ENCODE measurements at regions not wholly inside any gene's neighbourhood (a gene's known extent, or its start where the extent isn't known, plus 50 kb on each side); places are given as distances from the start of the nearest gene placed in this dataset.

DNA sequence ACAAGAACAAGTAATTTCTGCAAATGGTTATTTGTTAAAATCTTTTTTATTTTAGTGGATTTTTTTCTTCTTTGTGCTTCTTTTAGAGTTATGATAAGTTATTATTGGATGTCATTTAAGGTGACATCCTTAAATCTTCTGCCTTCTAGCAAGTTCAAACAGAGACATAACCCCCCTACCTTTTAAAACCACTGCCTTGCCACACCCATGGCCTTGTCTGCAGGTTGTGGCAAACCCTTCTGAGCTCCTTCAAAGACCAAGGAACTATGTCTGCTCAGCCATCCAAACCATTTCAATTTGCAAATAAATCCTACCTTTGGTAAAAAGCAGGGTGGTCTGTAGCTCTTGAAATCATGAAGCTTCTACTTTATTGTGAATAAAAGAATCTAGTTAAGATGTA lies 241.6 kb downstream of the FAM76B start:
- Histone ChIP-seq H3K79me1 (ENCODE audit: insufficient read depth, low read depth, low read length, poor library complexity, severe bottlenecking) (no peaks in the 10 kb centered on the region), H3K79me2 (ENCODE audit: insufficient read depth, low read length) (no peaks in the 10 kb centered on the region), H3K23ac (ENCODE audit: insufficient read length, low read depth, low read length) (no peak overlapping the region), H4K20me1 (ENCODE audit: control insufficient read depth, insufficient read depth, insufficient read length) (no peaks in the 10 kb centered on the region), H3K27ac (ENCODE audit: insufficient read length, low read depth, low read length) (no peak overlapping the region), H2BK5ac (ENCODE audit: insufficient read length, low read length) (no peak overlapping the region), H4K91ac (ENCODE audit: insufficient read length, low read depth, low read length) (no peak overlapping the region), H2BK20ac (ENCODE audit: low read depth, low read length, poor library complexity, severe bottlenecking) (no peak overlapping the region), H3K9me3 (ENCODE audit: control insufficient read depth, low read depth, low read length) (no peaks in the 10 kb centered on the region), H3K4ac (ENCODE audit: low read depth, low read length) (no peak overlapping the region), H4K8ac (replicated peaks; ENCODE audit: insufficient read length, low read depth, low read length) (no peak overlapping the region), H2BK12ac (ENCODE audit: insufficient read length, low read depth, low read length) (no peak overlapping the region), H3K56ac (ENCODE audit: insufficient read length, low read depth, low read length) (no peak overlapping the region), H3K14ac (ENCODE audit: insufficient read depth, low read length) (no peak overlapping the region), H4K5ac (ENCODE audit: insufficient read length, low read depth, low read length) (no peak overlapping the region), H3K23me2 (ENCODE audit: insufficient read length, low read depth, low read length, poor library complexity, severe bottlenecking) (no peaks in the 10 kb centered on the region), H2BK120ac (ENCODE audit: low read depth, low read length, poor library complexity, severe bottlenecking) (no peak overlapping the region), H3K4me2 (ENCODE audit: insufficient read depth, insufficient read length, low read length) (no peak overlapping the region), H2AK5ac (ENCODE audit: insufficient read length, low read length) (no peak overlapping the region), H3K27me3 (ENCODE audit: insufficient read depth, low read length) (no peaks in the 10 kb centered on the region), H2AFZ (ENCODE audit: low read length) (no peak overlapping the region), H3K4me1 (ENCODE audit: insufficient read depth, low read length) (no peaks in the 10 kb centered on the region), H3T11ph (ENCODE audit: low read length) (no peak overlapping the region), H3K18ac (ENCODE audit: insufficient read length, low read depth, low read length) (no peak overlapping the region), H3K9ac (ENCODE audit: extremely low read depth, insufficient read length, low read length) (no peak overlapping the region), H2BK15ac (ENCODE audit: low read depth, low read length) (no peak overlapping the region)
- TF ChIP-seq, protein P1, sequence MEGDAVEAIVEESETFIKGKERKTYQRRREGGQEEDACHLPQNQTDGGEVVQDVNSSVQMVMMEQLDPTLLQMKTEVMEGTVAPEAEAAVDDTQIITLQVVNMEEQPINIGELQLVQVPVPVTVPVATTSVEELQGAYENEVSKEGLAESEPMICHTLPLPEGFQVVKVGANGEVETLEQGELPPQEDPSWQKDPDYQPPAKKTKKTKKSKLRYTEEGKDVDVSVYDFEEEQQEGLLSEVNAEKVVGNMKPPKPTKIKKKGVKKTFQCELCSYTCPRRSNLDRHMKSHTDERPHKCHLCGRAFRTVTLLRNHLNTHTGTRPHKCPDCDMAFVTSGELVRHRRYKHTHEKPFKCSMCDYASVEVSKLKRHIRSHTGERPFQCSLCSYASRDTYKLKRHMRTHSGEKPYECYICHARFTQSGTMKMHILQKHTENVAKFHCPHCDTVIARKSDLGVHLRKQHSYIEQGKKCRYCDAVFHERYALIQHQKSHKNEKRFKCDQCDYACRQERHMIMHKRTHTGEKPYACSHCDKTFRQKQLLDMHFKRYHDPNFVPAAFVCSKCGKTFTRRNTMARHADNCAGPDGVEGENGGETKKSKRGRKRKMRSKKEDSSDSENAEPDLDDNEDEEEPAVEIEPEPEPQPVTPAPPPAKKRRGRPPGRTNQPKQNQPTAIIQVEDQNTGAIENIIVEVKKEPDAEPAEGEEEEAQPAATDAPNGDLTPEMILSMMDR (conservative IDR thresholded peaks at IDR 0.05), result no peak
- Mint-ChIP-seq H3K36me3 (ENCODE audit: insufficient read depth in 1 of 3, low read depth in 3 of 3) (peaks cover 0 to 6% (median 0%) of the 10 kb centered on the region in 3 experiments; a peak in 2 of 7 replicates), H3K27me3 (ENCODE audit: low read depth) (no peaks in the 10 kb centered on the region), H3K27ac (no peak overlapping the region), H3K4me1 (peaks cover 0 to 8% of the 10 kb centered on the region in 2 experiments; a peak in 2 of 4 replicates), H3K4me3 (no peak overlapping the region), H3K9me3 (peaks cover 2 to 4% of the 10 kb centered on the region in 2 experiments; a peak in 2 of 5 replicates)
- DNase-seq, result no peak
